ENCODE measurements at regions not wholly inside any gene's neighbourhood (a gene's known extent, or its start where the extent isn't known, plus 50 kb on each side); places are given as distances from the start of the nearest gene placed in this dataset.
"Not testable (repeated sequence)": the region's sequence is repeated elsewhere in the genome, so short reads cannot be mapped to it uniquely, and the experiment has no call there.

DNA sequence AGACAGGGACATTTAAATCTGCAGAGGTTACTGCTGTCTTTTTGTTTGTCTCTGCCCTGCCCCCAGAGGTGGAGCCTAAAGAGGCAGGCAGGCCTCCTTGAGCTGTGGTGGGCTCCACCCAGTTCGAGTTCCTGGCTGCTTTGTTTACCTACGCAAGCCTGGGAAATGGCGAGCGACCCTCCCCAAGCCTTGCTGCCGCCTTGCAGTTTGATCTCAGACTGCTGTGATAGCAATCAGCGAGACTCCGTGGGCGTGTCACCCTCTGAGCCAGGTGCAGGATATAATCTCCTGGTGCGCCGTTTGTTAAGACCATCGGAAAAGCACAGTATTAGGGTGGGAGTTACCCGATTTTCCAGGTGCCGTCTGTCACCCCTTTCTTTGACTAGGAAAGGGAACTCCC lies 93.3 kb downstream of the ANKRD30BL start:
- intact Hi-C loops (cut with DNase I; ENCODE audit: low total_unique reads); H3K27ac ChIP-seq; H3K4me3 ChIP-seq; H3K4me1 ChIP-seq; H3K36me3 ChIP-seq; H3K27me3 ChIP-seq; H3K9me3 ChIP-seq; DNase-seq: not testable (repeated sequence)

DNA sequence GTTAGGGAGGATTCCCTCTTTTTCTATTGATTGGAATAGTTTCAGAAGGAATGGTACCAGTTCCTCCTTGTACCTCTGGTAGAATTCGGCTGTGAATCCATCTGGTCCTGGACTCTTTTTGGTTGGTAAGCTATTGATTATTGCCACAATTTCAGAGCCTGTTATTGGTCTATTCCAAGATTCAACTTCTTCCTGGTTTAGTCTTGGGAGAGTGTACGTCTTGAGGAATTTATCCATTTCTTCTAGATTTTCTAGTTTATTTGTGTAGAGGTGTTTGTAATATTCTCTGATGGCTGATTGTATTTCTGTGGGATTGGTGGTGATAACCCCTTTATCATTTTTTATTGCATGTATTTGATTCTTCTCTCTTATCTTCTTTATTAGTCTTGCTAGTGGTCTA lies 96.4 kb downstream of the ANKRD30BL start:
- H3K27me3 ChIP-seq; H3K9me3 ChIP-seq; DNase-seq; intact Hi-C loops (cut with DNase I; ENCODE audit: low total_unique reads); H3K27ac ChIP-seq; H3K4me3 ChIP-seq; H3K36me3 ChIP-seq; H3K4me1 ChIP-seq: not testable (repeated sequence)

DNA sequence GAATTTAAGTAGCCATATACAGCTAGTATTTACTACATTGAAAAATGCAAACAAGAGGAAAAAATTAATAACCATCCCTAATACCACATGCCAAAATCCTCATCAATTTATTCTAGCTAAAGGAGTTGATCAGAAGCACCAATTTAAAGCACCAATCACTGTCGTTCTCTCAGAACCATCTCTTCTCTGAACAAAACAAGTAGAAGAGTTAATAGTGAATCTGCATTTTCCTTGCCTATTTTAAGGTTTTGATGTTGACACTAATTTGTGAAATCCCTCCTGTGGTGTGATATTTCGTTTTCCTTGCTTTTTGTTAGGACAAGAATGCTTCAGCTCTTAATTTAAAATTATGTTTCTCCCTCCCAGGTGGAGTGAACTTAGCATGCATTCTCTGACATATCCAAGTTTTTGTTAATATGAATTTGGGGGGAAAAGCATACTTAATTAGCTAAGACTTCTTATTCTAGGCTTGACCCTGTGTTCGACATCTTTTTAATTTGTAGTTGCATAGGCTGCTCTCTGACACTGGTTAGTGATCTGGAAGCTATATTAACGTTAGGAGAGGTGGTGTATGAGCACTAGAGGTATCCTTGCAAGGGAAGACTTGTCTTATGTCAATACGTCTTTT lies 122.0 kb downstream of the ANKRD30BL start:
- Histone ChIP-seq H3K4me1 (peaks cover 0 to 14% (median 10%) of the 10 kb centered on the region in 4 donors), H3K27me3 (peaks cover 0 to 20% of the 10 kb centered on the region in 2 donors)
- DNase-seq; H3K4me3 ChIP-seq; H3K36me3 ChIP-seq; H3K9me3 ChIP-seq; intact Hi-C loops (cut with DNase I; ENCODE audit: low total_unique reads); H3K27ac ChIP-seq: not testable (repeated sequence)

DNA sequence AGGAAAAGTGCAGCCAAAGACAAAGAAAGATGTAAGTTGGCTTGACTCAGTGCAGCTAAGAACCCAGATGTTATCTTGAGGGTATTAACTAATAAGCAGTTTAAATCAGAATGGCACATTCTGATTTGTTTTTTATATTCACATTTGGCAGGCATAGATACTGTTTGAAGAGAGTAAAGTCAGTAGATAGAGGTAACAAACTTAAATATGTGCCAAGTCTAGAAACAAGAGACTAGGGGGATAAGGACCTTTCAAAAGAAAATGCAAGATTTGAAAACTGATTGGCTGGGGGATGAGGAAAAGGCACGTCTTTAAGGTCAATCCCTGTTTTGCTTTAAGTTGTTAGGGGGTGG lies 122.9 kb downstream of the ANKRD30BL start:
- H3K4me3 ChIP-seq = peak overlapping the region; percentile 33 to 46
- peaks cover 0 to 14% (median 10%) of the 10 kb centered on the region in 4 donors for H3K4me1 ChIP-seq
- H3K9me3 ChIP-seq; intact Hi-C loops (cut with DNase I; ENCODE audit: low total_unique reads); DNase-seq; H3K27ac ChIP-seq; H3K36me3 ChIP-seq: not testable (repeated sequence)
- peaks cover 0 to 20% of the 10 kb centered on the region in 2 donors for H3K27me3 ChIP-seq

DNA sequence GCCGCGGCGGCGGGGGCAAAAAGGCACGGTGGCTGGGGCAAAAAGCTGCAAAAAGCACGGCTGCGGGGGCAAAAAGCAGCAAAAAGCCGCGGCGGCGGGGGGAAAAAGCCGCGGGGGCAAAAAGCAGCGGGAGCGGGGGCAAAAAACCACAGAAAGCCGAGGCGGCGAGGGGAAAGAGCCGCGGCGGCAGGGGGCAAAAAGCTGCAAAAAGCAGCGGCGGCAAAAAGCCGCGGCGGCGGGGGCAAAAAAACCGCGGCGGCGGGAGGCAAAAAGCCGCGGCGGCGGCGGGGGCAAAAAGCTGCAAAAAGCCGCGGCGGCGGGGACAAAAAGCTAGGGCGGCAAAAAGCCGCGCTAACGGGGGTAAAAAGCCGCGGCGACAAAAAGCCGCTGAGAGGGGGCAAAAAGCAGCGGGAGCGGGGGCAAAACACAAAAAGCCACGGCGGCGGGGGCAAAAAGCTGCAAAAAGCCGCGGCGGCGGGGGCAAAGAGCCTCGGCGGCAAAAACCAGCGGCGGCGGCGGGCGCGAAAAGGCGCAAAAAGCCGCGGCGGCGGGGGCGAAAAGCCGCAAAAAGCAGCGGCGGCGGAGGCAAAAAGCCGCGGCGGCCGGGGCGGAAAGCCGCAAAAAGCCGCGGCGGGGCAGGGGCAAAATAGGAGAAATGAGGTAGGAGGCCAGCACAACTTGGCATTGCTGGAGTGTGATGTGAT lies 123.4 kb downstream of the ANKRD30BL start:
- Histone ChIP-seq H3K9me3 (no peaks in the 10 kb centered on the region), H3K4me1 (peaks cover 0 to 14% (median 10%) of the 10 kb centered on the region in 4 donors), H3K4me3 (peak overlapping the region; percentile 33 to 46), H3K36me3 (no peaks in the 10 kb centered on the region), H3K27ac (no peak overlapping the region), H3K27me3 (peaks cover 0 to 20% of the 10 kb centered on the region in 2 donors)
- no peak for DNase-seq
- TF ChIP-seq, protein P1, sequence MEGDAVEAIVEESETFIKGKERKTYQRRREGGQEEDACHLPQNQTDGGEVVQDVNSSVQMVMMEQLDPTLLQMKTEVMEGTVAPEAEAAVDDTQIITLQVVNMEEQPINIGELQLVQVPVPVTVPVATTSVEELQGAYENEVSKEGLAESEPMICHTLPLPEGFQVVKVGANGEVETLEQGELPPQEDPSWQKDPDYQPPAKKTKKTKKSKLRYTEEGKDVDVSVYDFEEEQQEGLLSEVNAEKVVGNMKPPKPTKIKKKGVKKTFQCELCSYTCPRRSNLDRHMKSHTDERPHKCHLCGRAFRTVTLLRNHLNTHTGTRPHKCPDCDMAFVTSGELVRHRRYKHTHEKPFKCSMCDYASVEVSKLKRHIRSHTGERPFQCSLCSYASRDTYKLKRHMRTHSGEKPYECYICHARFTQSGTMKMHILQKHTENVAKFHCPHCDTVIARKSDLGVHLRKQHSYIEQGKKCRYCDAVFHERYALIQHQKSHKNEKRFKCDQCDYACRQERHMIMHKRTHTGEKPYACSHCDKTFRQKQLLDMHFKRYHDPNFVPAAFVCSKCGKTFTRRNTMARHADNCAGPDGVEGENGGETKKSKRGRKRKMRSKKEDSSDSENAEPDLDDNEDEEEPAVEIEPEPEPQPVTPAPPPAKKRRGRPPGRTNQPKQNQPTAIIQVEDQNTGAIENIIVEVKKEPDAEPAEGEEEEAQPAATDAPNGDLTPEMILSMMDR (IDR thresholded peaks at IDR 0.05) = no peak
- intact Hi-C loops (cut with DNase I; ENCODE audit: low total_unique reads) = no loop called here

DNA sequence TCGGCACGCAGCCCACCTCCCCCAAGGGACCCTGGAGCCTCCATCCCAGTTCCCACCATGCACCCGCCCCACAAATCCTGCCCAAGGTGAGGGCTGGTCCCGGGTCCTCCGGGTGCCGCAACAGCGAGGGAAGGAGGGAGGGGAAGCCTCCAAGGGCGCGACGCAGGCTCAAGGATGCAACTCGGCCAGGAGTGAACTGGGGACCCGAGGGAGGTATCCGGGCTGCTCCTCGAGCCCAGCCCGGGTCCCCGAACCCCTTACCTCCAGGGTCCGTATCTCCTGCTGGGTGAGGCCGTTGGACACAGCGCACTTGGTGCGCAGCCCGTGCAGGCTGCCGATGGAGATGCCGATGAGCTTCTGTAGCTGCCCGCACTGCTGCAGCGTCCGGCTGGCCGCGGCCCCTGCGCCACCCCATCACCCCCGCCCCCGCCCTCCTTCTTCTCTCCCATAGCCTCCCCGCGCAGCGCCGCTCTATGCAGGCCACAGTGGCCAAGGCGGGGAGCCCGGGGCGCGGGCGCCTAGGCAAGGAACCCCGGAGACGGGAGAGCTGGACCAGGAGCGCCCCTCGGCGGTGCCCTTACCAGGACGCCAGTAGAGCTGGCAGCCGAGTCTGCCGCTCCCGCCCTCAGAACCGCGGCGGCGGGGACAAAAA lies 124.1 kb downstream of the ANKRD30BL start:
- TF ChIP-seq, protein P1 (IDR thresholded peaks at IDR 0.05) = no peak
- H3K27me3 ChIP-seq = peaks cover 0 to 20% of the 10 kb centered on the region in 2 donors
- H3K4me1 ChIP-seq = peaks cover 0 to 14% (median 10%) of the 10 kb centered on the region in 4 donors
- no peaks in the 10 kb centered on the region for H3K9me3 ChIP-seq
- H3K4me3 ChIP-seq = peak overlapping the region; percentile 33 to 46
- no peak for DNase-seq
- no peak overlapping the region for H3K27ac ChIP-seq
- H3K36me3 ChIP-seq = no peaks in the 10 kb centered on the region
- intact Hi-C loops (cut with DNase I; ENCODE audit: low total_unique reads) = no loop called here

DNA sequence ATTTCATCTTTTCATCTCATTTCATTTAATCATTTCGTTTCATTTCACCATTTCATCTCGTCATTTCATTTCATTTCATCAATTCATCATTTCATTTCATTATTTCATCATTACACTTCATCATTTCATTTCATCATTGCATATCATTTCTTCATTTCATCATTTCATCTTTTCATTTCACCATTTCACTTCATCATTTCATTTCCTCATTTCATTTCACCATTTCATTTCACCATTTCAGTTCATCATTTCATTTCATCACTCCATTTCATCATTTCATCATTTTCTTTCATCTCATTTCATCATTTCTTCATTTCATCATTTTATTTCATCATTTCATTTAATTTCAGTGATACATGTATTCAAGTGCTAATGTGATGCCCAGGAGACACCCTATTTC lies 127.1 kb downstream of the ANKRD30BL start:
- no peaks in the 10 kb centered on the region for H3K9me3 ChIP-seq
- H3K27ac ChIP-seq = no peak overlapping the region
- peaks cover 0 to 14% (median 10%) of the 10 kb centered on the region in 4 donors for H3K4me1 ChIP-seq
- DNase-seq = no peak
- intact Hi-C loops (cut with DNase I; ENCODE audit: low total_unique reads) = no loop called here
- TF ChIP-seq, protein P1 (IDR thresholded peaks at IDR 0.05) = no peak
- no peak overlapping the region for H3K4me3 ChIP-seq
- H3K36me3 ChIP-seq = no peaks in the 10 kb centered on the region
- H3K27me3 ChIP-seq = peaks cover 0 to 20% of the 10 kb centered on the region in 2 donors
